Keratinocyte (primary cell): ENCODE measurements at regions not wholly inside any gene's neighbourhood (a gene's known extent, or its start where the extent isn't known, plus 50 kb on each side); places are given as distances from the start of the nearest gene placed in this dataset.

Experiments
- DNase-seq: peaks from one replicate; pipeline ENCODE4 v3.0.0-alpha.2; 2011; ENCODE audit warnings: low read depth, missing footprints, low spot score
- FAIRE-seq: peaks from 2 replicates; lab custom pipeline; 2011; peaks lifted over from hg19 to GRCh38; lab: Jason Lieb, UNC
- H2AFZ ChIP-seq: 2 replicates; pipeline ENCODE4 v1.6.0; 2012; ENCODE audit warnings: low read length, control low read depth, inconsistent platforms; ENCODE audit not compliant: control insufficient read depth
- H3K27ac ChIP-seq: 2 replicates; pipeline ENCODE4 v1.5.1; 2011; ENCODE audit warnings: low read length; ENCODE audit not compliant: control insufficient read depth, insufficient read depth
- H3K27me3 ChIP-seq: 3 replicates; pipeline ENCODE4 v1.6.0; 2011; ENCODE audit warnings: low read length; ENCODE audit not compliant: control insufficient read depth, insufficient read depth; ENCODE audit errors: extremely low read depth
- H3K36me3 ChIP-seq, 2 experiments: 2 replicates in 1 of 2; 3 replicates in 1 of 2; pipeline ENCODE4 v1.5.1; 2011; ENCODE audit warnings: low read length in 2 of 2, mild to moderate bottlenecking in 1 of 2; ENCODE audit not compliant: control insufficient read depth in 2 of 2, insufficient read depth in 2 of 2; ENCODE audit errors: extremely low read depth in 1 of 2
- H3K4me1 ChIP-seq: 3 replicates; pipeline ENCODE4 v1.5.1; 2011; ENCODE audit warnings: low read length; ENCODE audit not compliant: control insufficient read depth, insufficient read depth; ENCODE audit errors: extremely low read depth
- H3K4me2 ChIP-seq: 3 replicates; pipeline ENCODE4 v1.6.0; 2011; ENCODE audit warnings: low read depth, low read length; ENCODE audit not compliant: control insufficient read depth, insufficient read depth; ENCODE audit errors: extremely low read depth
- H3K4me3 ChIP-seq, 3 experiments: fragments of 200-600 bp in 1 of 3; sonication (generic) in 1 of 3; 2 replicates in 2 of 3; 3 replicates in 1 of 3; pipeline ENCODE4 v1.5.1; 2011 to 2016; ENCODE audit warnings: low read length in 3 of 3, mild to moderate bottlenecking in 3 of 3, control low read depth in 2 of 3, inconsistent platforms in 1 of 3, low read depth in 1 of 3, mixed read lengths in 1 of 3, mixed run types in 1 of 3, moderate library complexity in 1 of 3; ENCODE audit not compliant: control insufficient read depth in 2 of 3, insufficient read depth in 2 of 3; ENCODE audit errors: extremely low read depth in 1 of 3
- H3K79me2 ChIP-seq: 2 replicates; pipeline ENCODE4 v1.6.0; 2012; ENCODE audit warnings: low read length; ENCODE audit not compliant: control insufficient read depth, insufficient read depth
- H3K9ac ChIP-seq: 3 replicates; pipeline ENCODE4 v1.6.0; 2011; ENCODE audit warnings: low read length; ENCODE audit not compliant: control insufficient read depth, insufficient read depth; ENCODE audit errors: extremely low read depth
- H3K9me1 ChIP-seq: 3 replicates; pipeline ENCODE4 v1.6.0; 2011; ENCODE audit warnings: low read length; ENCODE audit not compliant: control insufficient read depth, insufficient read depth; ENCODE audit errors: extremely low read depth
- H3K9me3 ChIP-seq: 2 replicates; pipeline ENCODE4 v1.5.1; 2012; ENCODE audit warnings: low read depth, low read length; ENCODE audit not compliant: control insufficient read depth
- H4K20me1 ChIP-seq: 3 replicates; pipeline ENCODE4 v1.6.0; 2011; ENCODE audit warnings: low read length; ENCODE audit not compliant: control insufficient read depth, insufficient read depth; ENCODE audit errors: extremely low read depth
- EZH2 ChIP-seq: IDR thresholded peaks from one replicate; pipeline ENCODE4 v1.6.1; 2012; ENCODE audit warnings: inconsistent platforms, mild to moderate bottlenecking, low read length, moderate library complexity
- dilution Hi-C: fragments of 300-500 bp; cut with MboI; formaldehyde crosslinking; loops from one replicate; pipeline ENCODE4 v1.7.0; 2020; ENCODE audit warnings: low sequenced_read_pairs; ENCODE audit not compliant: extremely low pct_ligation_motif_present
- TF ChIP-seq, protein P1 (sequence below), 3 experiments: IDR thresholded peaks in 1 of 3; conservative IDR thresholded peaks in 1 of 3; optimal IDR thresholded peaks in 1 of 3; 2 replicates in 2 of 3; 3 replicates in 1 of 3; pipeline versions ENCODE3 to v1.5.1; 2011; ENCODE audit warnings: low read length in 3 of 3, mild to moderate bottlenecking in 3 of 3, moderate library complexity in 2 of 3, control low read depth in 1 of 3, inconsistent platforms in 1 of 3; ENCODE audit not compliant: insufficient read depth in 2 of 3; ENCODE audit errors: extremely low read depth in 1 of 3

DNA sequence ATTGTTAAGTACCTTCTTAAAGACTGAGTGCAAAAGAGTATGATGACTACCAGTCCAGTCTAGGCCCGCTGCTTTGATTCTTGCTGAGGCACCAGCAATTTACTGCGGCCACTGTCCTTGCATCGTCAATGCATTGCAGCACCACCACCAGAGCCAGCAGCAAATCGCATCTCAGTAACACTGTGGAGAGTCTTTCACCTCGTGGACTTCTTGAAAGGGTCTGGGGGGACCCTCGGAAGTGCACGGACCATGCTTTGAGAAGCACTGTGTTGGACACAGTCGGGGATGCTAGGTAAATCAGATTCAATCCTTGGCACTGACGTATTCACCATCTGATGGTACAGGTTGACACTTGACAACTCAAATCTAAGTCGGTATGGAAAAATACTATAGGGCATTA is 493.6 kb downstream of the RPS24 start:
- TF ChIP-seq EZH2, result no peak
- TF ChIP-seq, protein P1, sequence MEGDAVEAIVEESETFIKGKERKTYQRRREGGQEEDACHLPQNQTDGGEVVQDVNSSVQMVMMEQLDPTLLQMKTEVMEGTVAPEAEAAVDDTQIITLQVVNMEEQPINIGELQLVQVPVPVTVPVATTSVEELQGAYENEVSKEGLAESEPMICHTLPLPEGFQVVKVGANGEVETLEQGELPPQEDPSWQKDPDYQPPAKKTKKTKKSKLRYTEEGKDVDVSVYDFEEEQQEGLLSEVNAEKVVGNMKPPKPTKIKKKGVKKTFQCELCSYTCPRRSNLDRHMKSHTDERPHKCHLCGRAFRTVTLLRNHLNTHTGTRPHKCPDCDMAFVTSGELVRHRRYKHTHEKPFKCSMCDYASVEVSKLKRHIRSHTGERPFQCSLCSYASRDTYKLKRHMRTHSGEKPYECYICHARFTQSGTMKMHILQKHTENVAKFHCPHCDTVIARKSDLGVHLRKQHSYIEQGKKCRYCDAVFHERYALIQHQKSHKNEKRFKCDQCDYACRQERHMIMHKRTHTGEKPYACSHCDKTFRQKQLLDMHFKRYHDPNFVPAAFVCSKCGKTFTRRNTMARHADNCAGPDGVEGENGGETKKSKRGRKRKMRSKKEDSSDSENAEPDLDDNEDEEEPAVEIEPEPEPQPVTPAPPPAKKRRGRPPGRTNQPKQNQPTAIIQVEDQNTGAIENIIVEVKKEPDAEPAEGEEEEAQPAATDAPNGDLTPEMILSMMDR (optimal IDR thresholded peaks at IDR 0.05 in 1 of 3, IDR thresholded peaks at IDR 0.05 in 1 of 3, conservative IDR thresholded peaks at IDR 0.05 in 1 of 3; ENCODE audit: extremely low read depth in 1 of 3, insufficient read depth in 2 of 3, low read length in 3 of 3), result no peak
- dilution Hi-C loops, result no loop called here
- H3K9me3 ChIP-seq, result no peaks in the 10 kb centered on the region

DNA sequence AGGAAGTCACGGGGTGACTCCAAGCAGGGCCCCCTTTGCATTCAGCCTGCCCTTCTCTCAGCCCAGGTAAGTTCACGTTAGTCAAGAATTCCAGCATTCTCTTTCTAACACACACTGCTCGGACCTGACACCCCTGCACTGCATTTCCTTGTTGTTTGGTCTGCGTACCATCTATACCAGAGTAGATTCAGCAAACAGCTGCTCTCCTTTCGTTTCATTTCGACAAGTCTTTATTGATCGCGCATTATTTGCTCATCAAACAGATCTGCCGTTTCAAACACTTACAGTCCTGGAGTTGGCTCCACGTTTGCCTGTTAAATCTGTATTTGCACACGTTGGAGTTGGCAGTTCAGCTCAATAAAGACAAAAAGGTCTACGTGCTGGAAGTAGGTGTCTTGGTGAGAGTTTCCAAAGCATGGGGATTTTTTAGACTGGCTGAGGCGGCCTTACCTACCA is 495.1 kb downstream of the RPS24 start:
- TF ChIP-seq EZH2, result no peak
- TF ChIP-seq, protein P1 (optimal IDR thresholded peaks at IDR 0.05 in 1 of 3, IDR thresholded peaks at IDR 0.05 in 1 of 3, conservative IDR thresholded peaks at IDR 0.05 in 1 of 3; ENCODE audit: extremely low read depth in 1 of 3, insufficient read depth in 2 of 3, low read length in 3 of 3), result no peak
- dilution Hi-C loops, result no loop called here
- H3K27ac ChIP-seq, result no peak overlapping the region
- H3K4me1 ChIP-seq, result no peaks in the 10 kb centered on the region
- no peak for FAIRE-seq
- H2AFZ ChIP-seq, result no peak overlapping the region
- peaks cover 3% of the 10 kb centered on the region for H3K27me3 ChIP-seq
- H3K79me2 ChIP-seq, result no peaks in the 10 kb centered on the region
- DNase-seq, result no peak
- no peak overlapping the region for H3K9ac ChIP-seq
- H3K36me3 ChIP-seq, result no peaks in the 10 kb centered on the region
- no peak overlapping the region for H3K4me2 ChIP-seq
- no peaks in the 10 kb centered on the region for H3K9me1 ChIP-seq
- no peaks in the 10 kb centered on the region for H4K20me1 ChIP-seq
- no peak overlapping the region for H3K4me3 ChIP-seq
- H3K9me3 ChIP-seq, result no peaks in the 10 kb centered on the region

More for the DNA sequence above, 493.6 kb downstream of the RPS24 start:
- no peak overlapping the region for H3K9ac ChIP-seq
- no peaks in the 10 kb centered on the region for H3K79me2 ChIP-seq
- H3K4me3 ChIP-seq, result no peak overlapping the region
- DNase-seq, result no peak
- no peaks in the 10 kb centered on the region for H3K9me1 ChIP-seq
- no peak for FAIRE-seq
- no peaks in the 10 kb centered on the region for H4K20me1 ChIP-seq
- no peaks in the 10 kb centered on the region for H3K36me3 ChIP-seq
- no peak overlapping the region for H3K4me2 ChIP-seq
- H3K27me3 ChIP-seq, result no peaks in the 10 kb centered on the region
- no peaks in the 10 kb centered on the region for H3K4me1 ChIP-seq
- H2AFZ ChIP-seq, result no peak overlapping the region
- no peak overlapping the region for H3K27ac ChIP-seq
